Activated CD4-positive, CD25-positive, alpha-beta regulatory T cell treated with anti-CD3 and anti-CD28 coated beads, Interleukin-2, amount 50 U/mL, for 24 hours (primary cell): ENCODE measurements at regions not wholly inside any gene's neighbourhood (a gene's known extent, or its start where the extent isn't known, plus 50 kb on each side); places are given as distances from the start of the nearest gene placed in this dataset.
"Not testable (repeated sequence)": the region's sequence is repeated elsewhere in the genome, so short reads cannot be mapped to it uniquely, and the experiment has no call there.

Experiments used
- ATAC-seq, 2 donors: fragments of 150-1000 bp; cut with Tn5 transposase; one replicate each; pipeline ENCODE4 v1.10.0; 2021; ENCODE audit warnings: mild to moderate bottlenecking in 1 of 2, moderate library complexity in 1 of 2

- ATAC-seq = no peak
These were observed 1551.3 kb downstream of the CDH8 start for GRCh38 chr16:60484901-60485300.

- no peak for ATAC-seq
These were observed 1554.6 kb downstream of the CDH8 start for GRCh38 chr16:60481591-60481990.

GRCh38 chr16:60478810-60479209 lies 1557.4 kb downstream of the CDH8 start:
- no peak for ATAC-seq

- ATAC-seq = no peak
These were observed 1572.3 kb downstream of the CDH8 start for GRCh38 chr16:60463986-60464385.

GRCh38 chr16:60459463-60459862 lies 1576.8 kb downstream of the CDH8 start:
- no peak for ATAC-seq

DNA sequence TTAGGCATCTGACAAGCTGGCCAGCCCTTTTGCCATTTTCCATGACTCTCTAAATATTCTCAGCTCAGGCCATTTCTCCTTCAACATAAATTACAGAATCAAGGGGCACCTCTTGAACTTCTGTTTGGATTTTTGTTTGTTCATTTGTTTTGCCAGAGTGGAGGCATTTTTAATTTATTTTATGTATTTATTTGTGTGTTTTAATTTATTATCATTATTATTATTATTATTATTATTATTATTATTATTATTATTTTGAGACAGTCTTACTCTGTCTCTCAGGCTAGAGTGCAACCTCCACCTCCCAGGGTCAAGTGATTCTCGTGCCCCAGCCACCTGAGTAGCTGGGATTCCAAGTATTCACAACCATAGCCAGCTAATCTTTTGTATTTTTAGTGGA lies 1578.0 kb downstream of the CDH8 start:
- no peak for ATAC-seq

DNA sequence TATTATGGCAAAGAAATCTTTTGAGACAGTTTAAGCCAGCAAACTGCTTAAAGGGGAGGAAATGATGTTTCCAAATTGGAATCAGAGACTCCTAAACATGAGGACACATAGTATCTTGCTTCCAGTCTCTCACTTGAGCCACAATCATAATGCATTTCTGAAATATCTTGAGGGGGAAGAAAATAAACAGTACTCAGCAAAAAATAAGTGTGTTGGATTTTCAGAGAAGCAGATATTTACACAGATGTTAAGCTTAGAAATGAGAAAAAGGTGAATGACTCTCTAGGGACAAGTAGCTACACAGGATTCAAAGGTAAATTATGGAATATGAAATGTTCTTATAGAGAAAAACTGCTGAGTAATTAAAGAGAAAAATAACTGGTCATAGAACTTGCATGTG lies 1583.6 kb downstream of the CDH8 start:
- no peak for ATAC-seq

DNA sequence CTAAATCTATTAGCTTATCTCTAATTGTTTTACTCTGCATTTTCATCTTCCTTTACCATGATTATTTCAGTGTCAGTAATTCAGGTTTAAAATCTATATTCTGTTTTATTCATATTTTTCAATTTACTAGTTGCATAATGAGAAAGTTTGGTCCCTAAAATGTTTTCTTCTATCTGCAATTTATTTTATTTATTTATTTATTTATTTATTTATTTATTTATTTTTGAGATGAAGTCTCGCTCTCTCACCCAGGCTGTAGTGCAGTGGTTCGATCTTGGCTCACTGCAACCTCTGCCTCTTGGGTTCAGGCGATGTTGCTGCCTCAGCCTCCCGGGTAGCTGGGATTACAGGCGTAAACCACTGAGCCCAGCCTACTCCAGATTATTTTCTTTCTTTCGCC lies 1597.3 kb downstream of the CDH8 start:
- no peak for ATAC-seq

DNA sequence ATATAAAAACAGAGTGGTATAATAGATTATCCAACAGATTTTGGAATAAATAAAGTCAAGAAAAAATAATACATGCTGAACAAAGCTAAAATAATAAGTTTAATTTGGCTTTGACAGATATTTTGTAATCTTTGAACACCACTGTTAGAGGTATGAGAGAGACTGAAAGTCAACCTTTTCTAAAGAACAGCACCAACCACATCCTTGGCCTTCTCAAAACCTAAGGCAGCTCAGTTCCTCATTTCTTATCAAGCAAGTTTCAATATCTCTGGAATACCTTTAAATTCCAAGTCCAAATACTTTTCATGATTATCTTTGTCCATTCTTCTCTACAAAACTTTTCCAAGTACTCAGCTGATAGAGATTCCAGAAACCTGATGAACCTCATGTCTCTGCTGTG lies 1603.8 kb downstream of the CDH8 start:
- ATAC-seq = no peak

DNA sequence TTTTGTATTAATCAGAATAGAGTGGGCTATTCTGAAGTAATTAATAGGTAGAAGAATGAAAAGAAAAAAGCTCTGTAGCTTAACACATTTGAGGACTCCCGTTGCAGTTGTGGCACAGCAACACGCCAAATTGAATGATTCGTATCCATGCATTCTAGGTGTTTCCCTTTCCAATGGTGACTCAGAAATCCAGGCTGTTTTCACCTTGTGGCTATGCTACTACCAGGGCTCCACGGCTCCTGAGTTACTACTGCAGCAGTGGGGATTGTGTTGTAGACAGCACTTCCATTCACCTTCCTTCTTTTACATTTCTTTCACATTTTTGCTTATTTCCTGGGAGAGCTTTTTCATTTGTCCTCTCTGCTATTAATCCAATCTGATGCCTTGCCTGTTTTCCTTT lies 1616.4 kb downstream of the CDH8 start:
- no peak for ATAC-seq

DNA sequence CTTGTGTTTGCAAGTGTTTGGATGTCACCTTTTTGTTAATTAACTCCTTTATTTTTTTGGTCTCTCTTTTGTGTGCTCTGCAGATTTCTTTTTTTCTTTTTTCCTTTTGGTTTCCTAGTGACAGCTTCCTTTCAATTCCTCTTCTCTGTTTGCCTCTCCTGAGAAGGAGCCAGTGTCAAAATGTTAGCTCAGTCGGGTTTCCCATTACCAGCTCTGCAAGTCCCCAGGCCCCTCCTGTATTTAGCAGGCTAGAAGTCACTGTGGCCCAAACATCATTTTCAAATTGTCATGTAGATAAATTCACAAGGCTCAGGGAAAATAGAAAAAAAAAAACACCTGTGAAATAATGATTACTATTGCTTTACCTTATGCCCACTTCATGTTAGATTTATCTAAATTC lies 1621.6 kb downstream of the CDH8 start:
- no peak for ATAC-seq

DNA sequence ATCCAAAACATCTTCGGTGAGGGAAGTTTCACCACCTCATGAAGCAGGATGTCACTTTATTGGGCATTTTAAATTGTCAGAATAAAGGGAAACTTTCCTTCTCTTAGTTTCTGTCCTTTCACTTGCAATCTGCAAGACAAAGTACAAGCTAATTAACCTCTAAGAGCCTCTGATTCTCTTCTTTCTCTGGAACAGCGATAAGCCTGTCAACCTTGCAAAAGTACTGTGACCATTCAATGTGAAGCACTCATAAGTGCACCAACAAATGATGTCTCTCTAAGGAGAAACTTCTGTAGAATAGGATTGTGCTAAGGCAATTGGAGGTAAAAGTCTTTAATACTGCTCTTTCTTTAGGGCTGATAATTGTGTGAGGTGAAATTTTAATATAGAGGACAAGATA lies 1622.3 kb downstream of the CDH8 start:
- ATAC-seq = no peak

- ATAC-seq = no peak
These were observed 1628.6 kb downstream of the CDH8 start for GRCh38 chr16:60407606-60408005.

DNA sequence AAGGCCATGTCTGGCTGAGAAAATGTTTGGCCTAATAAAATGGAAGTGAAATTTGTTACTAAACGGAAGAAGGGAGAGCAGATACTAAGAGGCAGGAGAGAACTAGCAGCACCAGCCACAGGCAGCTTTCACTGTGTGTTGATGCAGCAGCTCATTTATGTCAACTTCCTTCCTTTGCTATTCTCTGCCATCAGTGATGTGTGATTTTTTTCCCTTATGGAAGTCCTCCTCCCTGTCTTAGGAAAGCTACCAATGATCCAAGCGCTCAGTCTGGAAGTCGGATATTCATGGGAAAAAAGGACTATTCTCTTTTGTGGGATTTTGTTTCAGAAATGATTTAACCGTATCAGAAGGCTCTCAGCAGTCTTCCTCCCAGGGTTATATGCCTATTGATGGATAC lies 1629.2 kb downstream of the CDH8 start:
- no peak for ATAC-seq

DNA sequence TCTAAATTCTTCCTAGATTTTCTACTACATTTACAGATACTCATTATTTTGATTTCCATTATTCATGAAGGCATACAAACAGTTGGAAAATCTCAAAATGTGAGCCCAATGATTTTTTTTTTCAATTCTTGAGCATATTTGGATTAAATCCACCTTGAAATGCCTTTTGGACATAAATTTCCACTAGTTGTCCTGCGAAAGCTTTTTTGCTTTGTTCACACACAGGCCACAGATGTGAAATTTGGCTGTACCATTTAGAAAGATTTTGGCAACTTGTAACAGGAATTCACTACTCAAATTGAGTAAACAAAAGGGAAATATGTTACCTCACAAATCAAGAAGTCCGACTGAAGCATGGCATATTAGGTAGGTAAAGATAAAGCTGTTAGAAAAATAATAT lies 1631.0 kb downstream of the CDH8 start:
- no peak for ATAC-seq

DNA sequence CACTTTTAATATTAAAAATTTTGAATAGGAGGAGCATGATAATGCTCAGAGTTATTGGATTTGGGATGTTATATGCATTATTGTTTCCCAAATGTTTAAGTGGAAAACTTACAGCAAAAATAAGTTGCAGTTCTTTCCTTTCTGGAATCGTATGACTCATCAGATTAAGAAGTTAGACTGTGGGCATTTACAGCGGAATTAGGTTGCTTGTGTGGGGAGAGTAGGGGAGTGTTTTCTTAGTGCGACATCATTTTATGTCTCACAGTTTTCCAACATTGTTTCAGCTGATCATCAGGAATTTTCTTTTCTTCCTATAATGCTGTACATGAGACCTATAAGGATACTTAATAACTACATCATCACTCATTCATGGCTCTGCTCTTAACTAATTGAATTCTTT lies 1631.8 kb downstream of the CDH8 start:
- ATAC-seq = no peak

DNA sequence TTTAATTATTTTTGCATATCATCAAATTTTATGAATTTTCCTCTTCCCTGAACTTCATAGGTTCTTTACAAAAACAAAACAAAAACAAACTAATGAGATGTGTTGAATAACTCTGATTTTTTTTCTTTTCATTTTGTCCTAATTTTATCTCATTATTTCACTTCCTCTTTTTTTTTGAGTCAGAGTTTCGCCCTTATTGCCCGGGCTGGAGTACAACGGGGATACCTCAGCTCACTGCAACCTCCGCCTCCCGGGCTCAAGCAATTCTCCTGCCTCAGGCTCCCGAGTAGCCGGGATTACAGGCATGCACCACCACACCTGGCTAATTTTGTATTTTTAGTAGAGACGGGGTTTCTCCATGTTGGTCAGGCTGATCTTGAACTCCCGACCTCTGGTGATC lies 1633.3 kb downstream of the CDH8 start:
- ATAC-seq = not testable (repeated sequence)

- no peak for ATAC-seq
These were observed 1643.9 kb downstream of the CDH8 start for GRCh38 chr16:60392380-60392779.

DNA sequence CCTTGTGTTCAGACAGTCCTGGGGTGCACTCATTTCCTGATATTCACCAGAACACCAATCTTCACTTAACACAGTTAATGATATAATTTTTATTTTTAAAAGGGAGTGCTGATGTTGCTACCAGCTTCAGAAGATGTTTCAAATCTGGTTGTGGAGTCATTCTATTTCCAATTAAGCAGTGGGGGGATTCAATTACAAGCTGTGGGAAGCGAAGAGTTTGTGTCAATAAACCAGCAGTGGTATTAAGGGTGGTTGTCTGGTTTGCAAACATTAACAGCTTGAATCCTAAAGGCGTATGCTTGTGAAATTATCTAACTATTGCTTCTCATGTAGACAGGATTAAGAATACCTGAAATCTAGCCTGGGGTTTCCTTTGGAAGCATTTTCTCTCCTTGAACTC lies 1637.5 kb upstream of the GOT2 start:
- ATAC-seq = no peak

GRCh38 chr16:60367739-60368138 lies 1633.6 kb upstream of the GOT2 start:
- no peak for ATAC-seq

GRCh38 chr16:60363566-60363965 lies 1629.5 kb upstream of the GOT2 start:
- no peak for ATAC-seq

DNA sequence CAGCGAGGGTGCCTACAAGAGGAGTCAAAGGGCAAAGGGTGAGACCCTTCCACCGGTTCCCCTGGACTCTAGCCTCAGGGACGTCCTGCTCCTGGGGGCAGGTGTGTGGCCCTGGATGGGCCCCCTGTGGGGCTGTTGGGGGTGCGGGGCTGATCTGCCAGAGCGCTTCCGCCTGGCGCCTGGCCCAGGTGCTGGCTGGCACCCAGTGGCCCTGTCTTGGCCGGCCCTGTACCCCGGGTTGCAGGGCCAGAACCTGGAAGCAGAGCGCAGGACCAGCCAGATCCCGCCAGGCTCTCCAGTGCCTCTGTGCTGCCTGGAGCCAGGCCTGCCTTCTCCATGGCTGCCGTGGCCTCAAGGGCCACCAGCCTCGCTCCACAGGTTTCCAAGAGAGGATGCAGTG lies 1625.8 kb upstream of the GOT2 start:
- not testable (repeated sequence) for ATAC-seq

GRCh38 chr16:60359412-60359811 lies 1625.3 kb upstream of the GOT2 start:
- ATAC-seq = not testable (repeated sequence)

- not testable (repeated sequence) for ATAC-seq
These were observed 1623.9 kb upstream of the GOT2 start for GRCh38 chr16:60357876-60358522.

- ATAC-seq = no peak
These were observed 1612.1 kb upstream of the GOT2 start for GRCh38 chr16:60346256-60346655.

- ATAC-seq = no peak
These were observed 1603.6 kb upstream of the GOT2 start for GRCh38 chr16:60337671-60338070.
